Neural crest cell (in vitro differentiated cells): ENCODE measurements at regions not wholly inside any gene's neighbourhood (a gene's known extent, or its start where the extent isn't known, plus 50 kb on each side); places are given as distances from the start of the nearest gene placed in this dataset.

Experiments used
- DNase-seq: peaks from one replicate; pipeline ENCODE4 v3.0.0; 2021; ENCODE audit warnings: low read depth, mixed read lengths, low spot score
- H3K27ac Mint-ChIP-seq: one replicate; pipeline ENCODE4 v1.8.0; 2021; ENCODE audit warnings: mild to moderate bottlenecking, mixed read lengths; ENCODE audit not compliant: unreplicated experiment
- H3K27me3 Mint-ChIP-seq: 2 replicates; pipeline ENCODE4 v1.8.0; 2021; ENCODE audit warnings: low read depth, mild to moderate bottlenecking, mixed read lengths
- H3K36me3 Mint-ChIP-seq: 2 replicates; pipeline ENCODE4 v1.8.0; 2021; ENCODE audit warnings: low read depth, mild to moderate bottlenecking, mixed read lengths
- H3K4me1 Mint-ChIP-seq: 2 replicates; pipeline ENCODE4 v1.8.0; 2021; ENCODE audit warnings: mixed read lengths
- H3K4me3 Mint-ChIP-seq: one replicate; pipeline ENCODE4 v1.8.0; 2021; ENCODE audit warnings: mild to moderate bottlenecking, mixed read lengths
- H3K9me3 Mint-ChIP-seq: 2 replicates; pipeline ENCODE4 v1.8.0; 2021; ENCODE audit warnings: mixed read lengths
- TF ChIP-seq, protein P1 (sequence below): fragments of 200-600 bp; sonication (generic); conservative IDR thresholded peaks from 2 replicates; pipeline ENCODE4 v1.5.0; 2021; ENCODE audit warnings: antibody characterized with exemption, mild to moderate bottlenecking

DNA sequence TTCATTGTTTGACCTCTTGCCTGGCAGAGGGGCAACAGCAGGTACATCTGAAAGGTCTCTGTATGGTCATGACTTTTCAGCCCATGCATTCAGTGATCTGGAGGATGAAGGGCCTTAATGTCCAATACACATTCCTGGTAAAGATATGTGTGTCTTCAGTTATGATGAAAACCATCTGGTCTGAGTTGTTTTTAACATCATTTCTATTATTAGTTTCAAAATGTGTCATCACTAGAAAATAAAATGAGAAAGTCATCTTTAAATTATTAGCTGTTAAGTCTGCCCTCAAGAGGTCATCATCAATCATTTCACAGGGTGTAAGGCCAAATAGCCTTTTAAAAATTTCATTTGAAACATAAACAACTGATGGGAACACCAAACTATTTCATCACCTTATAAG is 92.1 kb upstream of the PLSCR4 start:
- H3K4me3 Mint-ChIP-seq, result no peak overlapping the region
- TF ChIP-seq, protein P1, sequence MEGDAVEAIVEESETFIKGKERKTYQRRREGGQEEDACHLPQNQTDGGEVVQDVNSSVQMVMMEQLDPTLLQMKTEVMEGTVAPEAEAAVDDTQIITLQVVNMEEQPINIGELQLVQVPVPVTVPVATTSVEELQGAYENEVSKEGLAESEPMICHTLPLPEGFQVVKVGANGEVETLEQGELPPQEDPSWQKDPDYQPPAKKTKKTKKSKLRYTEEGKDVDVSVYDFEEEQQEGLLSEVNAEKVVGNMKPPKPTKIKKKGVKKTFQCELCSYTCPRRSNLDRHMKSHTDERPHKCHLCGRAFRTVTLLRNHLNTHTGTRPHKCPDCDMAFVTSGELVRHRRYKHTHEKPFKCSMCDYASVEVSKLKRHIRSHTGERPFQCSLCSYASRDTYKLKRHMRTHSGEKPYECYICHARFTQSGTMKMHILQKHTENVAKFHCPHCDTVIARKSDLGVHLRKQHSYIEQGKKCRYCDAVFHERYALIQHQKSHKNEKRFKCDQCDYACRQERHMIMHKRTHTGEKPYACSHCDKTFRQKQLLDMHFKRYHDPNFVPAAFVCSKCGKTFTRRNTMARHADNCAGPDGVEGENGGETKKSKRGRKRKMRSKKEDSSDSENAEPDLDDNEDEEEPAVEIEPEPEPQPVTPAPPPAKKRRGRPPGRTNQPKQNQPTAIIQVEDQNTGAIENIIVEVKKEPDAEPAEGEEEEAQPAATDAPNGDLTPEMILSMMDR, result no peak
- DNase-seq, result no peak
- no peak overlapping the region for H3K27ac Mint-ChIP-seq
- H3K27me3 Mint-ChIP-seq, result no peaks in the 10 kb centered on the region
- H3K4me1 Mint-ChIP-seq, result no peaks in the 10 kb centered on the region
- H3K36me3 Mint-ChIP-seq, result no peaks in the 10 kb centered on the region
- peaks cover 2% of the 10 kb centered on the region for H3K9me3 Mint-ChIP-seq

DNA sequence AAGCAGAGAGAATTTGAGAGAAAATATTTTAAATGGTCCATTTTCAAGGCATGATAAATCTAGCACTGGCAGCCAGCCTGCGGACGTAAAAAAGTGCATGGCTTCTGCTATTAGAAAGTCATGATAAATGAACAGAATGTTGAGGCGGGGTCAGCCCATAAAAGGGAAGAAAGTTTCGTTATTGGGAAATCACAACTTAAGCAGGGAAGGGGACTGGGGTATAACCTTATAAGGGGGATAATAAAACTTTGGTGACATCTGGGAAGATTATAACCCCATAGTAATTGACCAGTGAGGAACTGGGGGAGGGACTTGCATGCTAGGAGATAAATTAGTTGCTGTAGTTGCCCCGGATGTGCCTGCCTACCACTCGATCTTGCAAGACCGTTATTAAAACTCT is 88.4 kb upstream of the PLSCR4 start:
- no peak overlapping the region for H3K4me3 Mint-ChIP-seq
- H3K27me3 Mint-ChIP-seq, result no peaks in the 10 kb centered on the region
- no peak for DNase-seq

DNA sequence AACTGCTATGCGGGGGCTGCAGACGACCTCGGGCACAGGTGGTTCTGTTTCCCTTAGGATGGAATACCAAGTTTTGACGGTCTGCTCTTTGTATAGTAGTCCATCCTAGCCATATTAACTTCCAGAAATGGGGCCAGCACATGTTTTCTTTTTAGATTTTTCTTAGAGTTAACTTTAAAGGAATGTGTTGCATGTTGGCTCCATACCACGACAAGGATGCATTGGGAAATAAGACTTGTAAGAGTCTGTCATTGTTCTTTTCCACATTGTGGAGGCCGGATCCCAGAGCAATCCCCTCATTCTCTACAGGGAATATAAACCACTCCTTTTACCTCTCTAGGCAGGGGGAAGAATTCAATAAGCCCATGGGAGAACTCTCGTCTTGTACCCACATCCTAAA is 87.1 kb upstream of the PLSCR4 start:
- TF ChIP-seq, protein P1, result no peak
- no peaks in the 10 kb centered on the region for H3K4me1 Mint-ChIP-seq
- H3K4me3 Mint-ChIP-seq, result no peak overlapping the region
- DNase-seq, result no peak
- H3K27ac Mint-ChIP-seq, result no peak overlapping the region
- H3K9me3 Mint-ChIP-seq, result peaks cover 6% of the 10 kb centered on the region
- no peaks in the 10 kb centered on the region for H3K36me3 Mint-ChIP-seq
- no peaks in the 10 kb centered on the region for H3K27me3 Mint-ChIP-seq

More for the DNA sequence above, 88.4 kb upstream of the PLSCR4 start:
- Mint-ChIP-seq H3K27ac (no peak overlapping the region), H3K9me3 (peaks cover 6% of the 10 kb centered on the region), H3K4me1 (no peaks in the 10 kb centered on the region), H3K36me3 (no peaks in the 10 kb centered on the region)
- TF ChIP-seq, protein P1, result no peak

DNA sequence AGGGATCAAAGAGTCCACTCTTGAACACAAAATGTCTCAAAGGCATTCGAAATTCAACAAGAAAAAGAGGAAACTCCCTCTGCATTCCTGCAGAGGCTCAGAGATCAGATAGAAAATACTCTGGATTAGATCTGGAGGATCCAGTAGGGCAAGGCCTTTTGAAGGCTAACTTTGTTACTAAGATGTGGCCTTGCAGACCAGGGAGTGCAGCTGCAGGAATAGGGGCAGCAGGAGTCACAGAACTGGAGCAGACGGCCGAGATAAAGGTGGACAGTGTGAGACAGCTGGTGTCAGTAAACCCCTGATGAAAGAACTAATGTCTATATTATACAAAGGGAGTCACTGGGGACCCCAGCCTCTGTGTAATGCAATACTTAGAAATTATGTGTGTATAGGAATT is 84.5 kb upstream of the PLSCR4 start:
- DNase-seq, result no peak
- Mint-ChIP-seq H3K4me3 (no peak overlapping the region), H3K27ac (no peak overlapping the region), H3K27me3 (no peaks in the 10 kb centered on the region), H3K4me1 (no peaks in the 10 kb centered on the region), H3K36me3 (no peaks in the 10 kb centered on the region), H3K9me3 (peaks cover 6% of the 10 kb centered on the region)
- TF ChIP-seq, protein P1, result no peak

DNA sequence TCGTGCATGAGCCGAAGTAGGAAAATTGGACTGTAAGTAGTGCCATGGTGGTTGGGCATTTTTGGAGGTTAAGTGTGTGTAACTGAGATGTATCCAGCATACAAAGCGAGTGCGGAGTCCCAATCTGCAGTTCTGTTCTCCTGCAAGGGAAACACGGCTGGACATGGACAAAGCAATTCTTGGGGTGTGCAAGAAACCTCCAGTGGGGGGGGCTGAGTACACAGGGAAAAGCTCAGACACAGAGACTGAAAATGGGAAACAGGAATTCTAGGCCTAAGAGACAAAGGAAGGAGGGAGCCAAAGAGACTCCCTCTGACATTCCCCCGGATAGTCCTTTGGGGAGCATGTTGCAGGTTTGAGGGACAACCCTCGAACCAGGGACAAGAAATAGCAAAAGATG is 83.2 kb upstream of the PLSCR4 start:
- TF ChIP-seq, protein P1, result no peak
- Mint-ChIP-seq H3K4me3 (no peak overlapping the region), H3K4me1 (no peaks in the 10 kb centered on the region), H3K36me3 (no peaks in the 10 kb centered on the region), H3K9me3 (peaks cover 6% of the 10 kb centered on the region), H3K27ac (no peak overlapping the region), H3K27me3 (no peaks in the 10 kb centered on the region)
- no peak for DNase-seq

DNA sequence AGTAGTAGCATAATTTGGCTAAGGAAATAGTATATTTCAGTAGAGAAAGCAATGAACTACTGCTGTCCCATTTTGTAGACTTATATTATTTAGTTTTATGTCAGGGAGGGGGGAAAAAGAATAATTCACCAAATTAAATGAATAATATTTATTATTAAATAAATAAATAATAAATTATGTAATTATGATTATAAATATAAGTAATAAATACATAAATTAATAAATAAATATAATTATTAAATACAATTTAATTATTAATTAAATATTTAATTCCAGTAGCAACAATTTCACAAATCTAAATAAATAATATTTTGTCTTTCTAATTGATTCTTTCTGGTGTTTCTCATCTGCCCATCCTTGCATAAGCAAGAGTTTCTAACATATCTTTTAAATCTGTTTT is 81.1 kb upstream of the PLSCR4 start:
- Mint-ChIP-seq H3K27ac (no peak overlapping the region), H3K27me3 (no peaks in the 10 kb centered on the region), H3K4me1 (no peaks in the 10 kb centered on the region), H3K9me3 (peaks cover 5% of the 10 kb centered on the region), H3K4me3 (no peak overlapping the region), H3K36me3 (no peaks in the 10 kb centered on the region)
- no peak for DNase-seq
- TF ChIP-seq, protein P1, result no peak
